Sigmoid colon (tissue), 6 donors: ENCODE measurements at regions not wholly inside any gene's neighbourhood (a gene's known extent, or its start where the extent isn't known, plus 50 kb on each side); places are given as distances from the start of the nearest gene placed in this dataset.

Experiments
- DNase-seq: peaks from one replicate; pipeline ENCODE4 v3.0.0-alpha.2; 2019
- H3K27ac ChIP-seq, 4 donors: fragments of 200-600 bp; sonication (generic); one replicate each; pipeline ENCODE4 v1.5.1; 2016 to 2019; ENCODE audit warnings: mild to moderate bottlenecking in 1 of 4
- H3K27me3 ChIP-seq, 3 donors: fragments of 200-600 bp; sonication (generic); one replicate each; pipeline ENCODE4 v1.5.1; 2019; ENCODE audit warnings: mild to moderate bottlenecking in 1 of 3
- H3K36me3 ChIP-seq, 4 donors: fragments of 200-600 bp; sonication (generic); one replicate each; pipeline ENCODE4 v1.5.1; 2016 to 2019
- H3K4me1 ChIP-seq, 4 donors: fragments of 200-600 bp; sonication (generic); one replicate each; pipeline ENCODE4 v1.5.1; 2017 to 2019
- H3K4me3 ChIP-seq, 4 donors: fragments of 200-600 bp; sonication (generic); one replicate each; pipeline ENCODE4 v1.5.1; 2017 to 2019; ENCODE audit warnings: mild to moderate bottlenecking in 2 of 4, moderate library complexity in 1 of 4
- H3K9me3 ChIP-seq, 4 donors: fragments of 200-600 bp in 3 of 4; sonication (generic) in 3 of 4; one replicate each; pipeline versions ENCODE4 v1.5.1 to v1.6.1; 2013 to 2019
- EP300 ChIP-seq, 4 donors: sonication (generic); formaldehyde crosslinking; IDR thresholded peaks; one replicate each; pipeline ENCODE4 v1.6.1; 2017; ENCODE audit warnings: antibody characterized with exemption in 4 of 4
- POLR2A ChIP-seq, 2 donors: fragments of 450-650 bp; IDR thresholded peaks; one replicate each; pipeline ENCODE4 v1.6.1; 2016; ENCODE audit warnings: antibody characterized with exemption in 2 of 2, mild to moderate bottlenecking in 2 of 2, moderate library complexity in 2 of 2
- POLR2AphosphoS5 ChIP-seq, 4 donors: sonication (generic); formaldehyde crosslinking; IDR thresholded peaks; one replicate each; pipeline ENCODE4 v1.6.1; 2017; ENCODE audit warnings: antibody characterized with exemption in 4 of 4
- WGBS, 2 donors: extraction: QIAGEN DNeasy Blood & Tissue Kit; methylation state at CpG; one replicate each; pipeline ENCODE4 v1.1.7; 2013; 5-methylcytosine and 5-hydroxymethylcytosine counted together
- intact Hi-C: fragments of 100-400 bp; cut with DNase I; formaldehyde crosslinking; loops from one replicate; pipeline ENCODE4 v1.15.1; 2023
- TF ChIP-seq, protein P1 (sequence below), 4 experiments: fragments of 450-650 bp in 3 of 4; fragments of 200-600 bp in 1 of 4; IDR thresholded peaks; one replicate each; pipeline ENCODE4 v1.5.1; 2016 to 2019; ENCODE audit warnings: antibody characterized with exemption in 4 of 4, mild to moderate bottlenecking in 3 of 4, moderate library complexity in 2 of 4
- donor health status: healthy with polysubstance abuse.
- donor health status: healthy.

GRCh38 chr3:154728285-154728684 lies 298.3 kb upstream of the GPR149 start:
- H3K9me3 ChIP-seq, result no peaks in the 10 kb centered on the region
- H3K27ac ChIP-seq, result no peak overlapping the region
- H3K4me3 ChIP-seq, result no peak overlapping the region
- no peak for DNase-seq
- TF ChIP-seq POLR2A (IDR thresholded peaks at IDR 0.05) (no peak), POLR2AphosphoS5 (IDR thresholded peaks at IDR 0.05) (no peak), EP300 (IDR thresholded peaks at IDR 0.05) (no peak)
- TF ChIP-seq, protein P1, sequence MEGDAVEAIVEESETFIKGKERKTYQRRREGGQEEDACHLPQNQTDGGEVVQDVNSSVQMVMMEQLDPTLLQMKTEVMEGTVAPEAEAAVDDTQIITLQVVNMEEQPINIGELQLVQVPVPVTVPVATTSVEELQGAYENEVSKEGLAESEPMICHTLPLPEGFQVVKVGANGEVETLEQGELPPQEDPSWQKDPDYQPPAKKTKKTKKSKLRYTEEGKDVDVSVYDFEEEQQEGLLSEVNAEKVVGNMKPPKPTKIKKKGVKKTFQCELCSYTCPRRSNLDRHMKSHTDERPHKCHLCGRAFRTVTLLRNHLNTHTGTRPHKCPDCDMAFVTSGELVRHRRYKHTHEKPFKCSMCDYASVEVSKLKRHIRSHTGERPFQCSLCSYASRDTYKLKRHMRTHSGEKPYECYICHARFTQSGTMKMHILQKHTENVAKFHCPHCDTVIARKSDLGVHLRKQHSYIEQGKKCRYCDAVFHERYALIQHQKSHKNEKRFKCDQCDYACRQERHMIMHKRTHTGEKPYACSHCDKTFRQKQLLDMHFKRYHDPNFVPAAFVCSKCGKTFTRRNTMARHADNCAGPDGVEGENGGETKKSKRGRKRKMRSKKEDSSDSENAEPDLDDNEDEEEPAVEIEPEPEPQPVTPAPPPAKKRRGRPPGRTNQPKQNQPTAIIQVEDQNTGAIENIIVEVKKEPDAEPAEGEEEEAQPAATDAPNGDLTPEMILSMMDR (IDR thresholded peaks at IDR 0.05), result no peak
- H3K27me3 ChIP-seq, result no peaks in the 10 kb centered on the region
- intact Hi-C loops, result no loop called here
- WGBS, 2 donors, result 77 to 85% methylated on average over 1 of the region's 1 CpG
- H3K4me1 ChIP-seq, result no peaks in the 10 kb centered on the region
- no peaks in the 10 kb centered on the region for H3K36me3 ChIP-seq

DNA sequence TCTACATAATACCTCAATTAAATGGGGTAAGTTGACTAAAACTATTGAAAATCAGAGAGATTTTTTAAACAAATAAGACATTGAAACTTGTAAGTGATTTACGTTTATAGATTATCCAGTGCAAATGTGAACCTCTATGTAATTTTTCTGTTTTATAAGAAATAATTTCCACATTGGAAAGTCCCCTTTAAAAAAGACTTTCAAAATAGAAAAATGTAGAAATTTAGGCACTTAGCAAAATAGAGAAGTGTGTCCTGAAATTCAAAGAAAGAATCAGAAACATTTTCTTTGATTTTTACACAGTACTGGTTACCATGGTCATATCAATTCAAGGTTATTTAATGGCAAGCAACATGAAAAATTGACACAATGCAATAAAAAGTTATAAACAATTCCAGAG lies 290.9 kb upstream of the GPR149 start:
- Histone ChIP-seq H3K4me1 (no peaks in the 10 kb centered on the region), H3K36me3 (no peaks in the 10 kb centered on the region), H3K9me3 (no peaks in the 10 kb centered on the region), H3K27me3 (no peaks in the 10 kb centered on the region), H3K4me3 (no peak overlapping the region), H3K27ac (no peak overlapping the region)
- whole genome bisulfite sequencing, 2 donors, result 80 to 89% methylated on average over 1 of the region's 1 CpG
- no peak for DNase-seq
- TF ChIP-seq POLR2AphosphoS5 (IDR thresholded peaks at IDR 0.05) (no peak), POLR2A (IDR thresholded peaks at IDR 0.05) (no peak), EP300 (IDR thresholded peaks at IDR 0.05) (no peak)
- TF ChIP-seq, protein P1 (IDR thresholded peaks at IDR 0.05), result no peak
- intact Hi-C loops, result no loop called here

GRCh38 chr3:154718053-154718452 lies 288.1 kb upstream of the GPR149 start:
- Histone ChIP-seq H3K4me3 (no peak overlapping the region), H3K4me1 (no peaks in the 10 kb centered on the region), H3K9me3 (no peaks in the 10 kb centered on the region), H3K36me3 (no peaks in the 10 kb centered on the region), H3K27me3 (no peaks in the 10 kb centered on the region), H3K27ac (no peak overlapping the region)
- DNase-seq, result no peak
- 50 to 60% methylated on average over 1 of the region's 1 CpG for WGBS, 2 donors
- no peak for TF ChIP-seq EP300 (IDR thresholded peaks at IDR 0.05)
- TF ChIP-seq POLR2A (IDR thresholded peaks at IDR 0.05), result no peak
- TF ChIP-seq POLR2AphosphoS5 (IDR thresholded peaks at IDR 0.05), result no peak
- TF ChIP-seq, protein P1 (IDR thresholded peaks at IDR 0.05), result no peak
- intact Hi-C loops, result no loop called here

GRCh38 chr3:154716170-154716569 lies 286.2 kb upstream of the GPR149 start:
- H3K27ac ChIP-seq, result no peak overlapping the region
- WGBS, 2 donors, result 84 to 86% methylated on average over 3 of the region's 3 CpGs
- TF ChIP-seq POLR2A (IDR thresholded peaks at IDR 0.05) (no peak), POLR2AphosphoS5 (IDR thresholded peaks at IDR 0.05) (no peak), EP300 (IDR thresholded peaks at IDR 0.05) (no peak)
- TF ChIP-seq, protein P1 (IDR thresholded peaks at IDR 0.05), result no peak
- H3K4me1 ChIP-seq, result no peaks in the 10 kb centered on the region
- H3K9me3 ChIP-seq, result no peaks in the 10 kb centered on the region
- H3K4me3 ChIP-seq, result no peak overlapping the region
- H3K36me3 ChIP-seq, result no peaks in the 10 kb centered on the region
- no peaks in the 10 kb centered on the region for H3K27me3 ChIP-seq
- DNase-seq, result no peak
- intact Hi-C loops, result no loop called here

DNA sequence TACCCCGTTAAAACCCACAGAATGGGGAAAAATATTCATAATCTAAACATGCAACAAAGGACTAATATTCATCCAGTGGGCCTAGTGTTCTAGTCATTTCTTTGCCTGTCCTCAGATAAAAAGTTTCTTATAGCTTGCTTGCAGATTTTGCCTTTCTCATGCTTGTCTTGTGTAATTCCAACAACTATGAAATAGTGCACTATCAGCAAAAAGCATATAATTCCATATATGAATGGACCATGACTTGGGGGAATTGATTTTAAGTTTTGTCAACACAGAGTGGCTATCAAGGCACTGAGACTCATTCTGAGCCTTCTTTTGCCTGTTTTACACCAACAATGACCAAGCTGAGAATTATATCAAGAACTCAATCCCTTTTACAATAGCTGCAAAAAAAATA lies 278.6 kb upstream of the GPR149 start:
- TF ChIP-seq POLR2AphosphoS5 (IDR thresholded peaks at IDR 0.05) (no peak), POLR2A (IDR thresholded peaks at IDR 0.05) (no peak), EP300 (IDR thresholded peaks at IDR 0.05) (no peak)
- TF ChIP-seq, protein P1 (IDR thresholded peaks at IDR 0.05), result no peak
- 70 to 83% methylated on average over 1 of the region's 1 CpG for WGBS, 2 donors
- Histone ChIP-seq H3K4me1 (no peaks in the 10 kb centered on the region), H3K27me3 (no peaks in the 10 kb centered on the region), H3K9me3 (no peaks in the 10 kb centered on the region), H3K27ac (no peak overlapping the region), H3K4me3 (no peak overlapping the region), H3K36me3 (no peaks in the 10 kb centered on the region)
- intact Hi-C loops, result no loop called here
- DNase-seq, result no peak
